IMR-90 (cell line): ENCODE measurements at regions not wholly inside any gene's neighbourhood (a gene's known extent, or its start where the extent isn't known, plus 50 kb on each side); places are given as distances from the start of the nearest gene placed in this dataset.

Experiments used
- ATAC-seq: fragments of 200-7000 bp; cut with Tn5 transposase; 2 replicates; pipeline ENCODE4 v1.9.1; 2020; ENCODE audit warnings: low read depth, mild to moderate bottlenecking, moderate library complexity
- BruUV-seq: library from RNA; stranded (reverse); fragments of 400-500 nt; replicated peaks from 2 replicates; lab custom pipeline; 2021; lab: Mats Ljungman, UMichigan
- CTCF ChIA-PET: fragments of 300-600 bp; formaldehyde crosslinking; extraction: SDS; loops from one replicate; lab custom pipeline; 2021; ENCODE audit warnings: antibody characterized with exemption; lab: Yijun Ruan, JAX
- POLR2A ChIA-PET: fragments of 300-600 bp; sonication (Branson Sonifier 250); formaldehyde crosslinking; loops from one replicate; lab custom pipeline; 2022; ENCODE audit warnings: antibody characterized with exemption; ENCODE audit not compliant: unreplicated experiment; lab: Charles Lee
- DNase-seq: peaks from one replicate; pipeline ENCODE4 v3.0.0; 2013
- H2AFZ ChIP-seq: replicated peaks from 2 replicates; pipeline ENCODE3; 2013; ENCODE audit warnings: low read length, mild to moderate bottlenecking; ENCODE audit not compliant: poor library complexity
- H2AK5ac ChIP-seq: 2 replicates; pipeline ENCODE4 v1.6.1; 2013; ENCODE audit warnings: low read depth, low read length, inconsistent platforms
- H2AK9ac ChIP-seq: replicated peaks from 2 replicates; pipeline ENCODE3; 2013; ENCODE audit warnings: mild to moderate bottlenecking, low read depth, low read length, moderate library complexity; ENCODE audit not compliant: poor library complexity
- H2BK120ac ChIP-seq: 2 replicates; pipeline ENCODE4 v1.6.1; 2013; ENCODE audit warnings: low read depth, low read length, inconsistent platforms
- H2BK15ac ChIP-seq: 3 replicates; pipeline ENCODE4 v1.6.1; 2013; ENCODE audit warnings: low read depth, low read length, inconsistent platforms
- H2BK20ac ChIP-seq: 2 replicates; pipeline ENCODE4 v1.6.1; 2013; ENCODE audit warnings: low read depth, mild to moderate bottlenecking, inconsistent platforms, low read length, moderate library complexity
- H2BK5ac ChIP-seq: 2 replicates; pipeline ENCODE4 v1.6.1; 2013; ENCODE audit warnings: mild to moderate bottlenecking, low read depth, low read length, inconsistent platforms; ENCODE audit not compliant: poor library complexity, severe bottlenecking
- H3K14ac ChIP-seq: replicated peaks from 2 replicates; pipeline ENCODE4 v1.6.1; 2013; ENCODE audit warnings: low read depth, low read length, inconsistent platforms
- H3K18ac ChIP-seq: 2 replicates; pipeline ENCODE4 v1.6.1; 2013; ENCODE audit warnings: low read depth, low read length, control low read depth
- H3K23ac ChIP-seq: 2 replicates; pipeline ENCODE4 v1.6.1; 2013; ENCODE audit warnings: low read depth, low read length, inconsistent platforms
- H3K27ac ChIP-seq: 2 replicates; pipeline ENCODE4 v1.5.1; 2013; ENCODE audit warnings: mild to moderate bottlenecking, control low read depth, low read length; ENCODE audit not compliant: insufficient read depth
- H3K27me3 ChIP-seq: 2 replicates; pipeline ENCODE4 v1.6.1; 2013; ENCODE audit warnings: low read length; ENCODE audit not compliant: control insufficient read depth, insufficient read depth
- H3K36me3 ChIP-seq: 2 replicates; pipeline ENCODE4 v1.6.1; 2013; ENCODE audit warnings: low read length, mixed read lengths; ENCODE audit not compliant: control insufficient read depth, insufficient read depth
- H3K4ac ChIP-seq: 2 replicates; pipeline ENCODE4 v1.6.1; 2013; ENCODE audit warnings: low read depth, low read length, inconsistent platforms
- H3K4me1 ChIP-seq: 2 replicates; pipeline ENCODE4 v1.6.1; 2013; ENCODE audit warnings: low read length, mixed read lengths; ENCODE audit not compliant: control insufficient read depth, insufficient read depth
- H3K4me2 ChIP-seq: 2 replicates; pipeline ENCODE4 v1.6.1; 2013; ENCODE audit warnings: low read depth, mild to moderate bottlenecking, control low read depth, low read length, moderate library complexity
- H3K4me3 ChIP-seq: 2 replicates; pipeline ENCODE4 v1.5.1; 2013; ENCODE audit warnings: low read depth, mild to moderate bottlenecking, control low read depth, low read length, moderate library complexity; ENCODE audit not compliant: insufficient read depth
- H3K56ac ChIP-seq: 2 replicates; pipeline ENCODE4 v1.6.1; 2013; ENCODE audit warnings: low read length, inconsistent platforms; ENCODE audit not compliant: insufficient read depth; ENCODE audit errors: extremely low read depth
- H3K79me1 ChIP-seq, 2 experiments: 2 replicates each; pipeline ENCODE4 v1.6.1; 2013; ENCODE audit warnings: low read length in 2 of 2, inconsistent platforms in 1 of 2, low read depth in 1 of 2
- H3K9ac ChIP-seq: 2 replicates; pipeline ENCODE4 v1.6.1; 2013; ENCODE audit warnings: low read depth, low read length, control low read depth
- H3K9me1 ChIP-seq: 2 replicates; pipeline ENCODE4 v1.6.1; 2013; ENCODE audit warnings: low read length, inconsistent platforms; ENCODE audit not compliant: insufficient read depth
- H3K9me3 ChIP-seq: 2 replicates; pipeline ENCODE4 v1.6.1; 2013; ENCODE audit warnings: low read length; ENCODE audit not compliant: control insufficient read depth, insufficient read depth
- H4K20me1 ChIP-seq: 2 replicates; pipeline ENCODE4 v1.6.1; 2013; ENCODE audit warnings: low read length, inconsistent platforms; ENCODE audit not compliant: insufficient read depth
- H4K5ac ChIP-seq: 2 replicates; pipeline ENCODE4 v1.6.1; 2013; ENCODE audit warnings: mild to moderate bottlenecking, low read depth, low read length, control low read depth
- H4K8ac ChIP-seq, 2 experiments: 2 replicates each; pipeline ENCODE4 v1.6.1; 2013; ENCODE audit warnings: low read depth in 2 of 2, low read length in 2 of 2, control low read depth in 1 of 2, inconsistent platforms in 1 of 2
- H4K91ac ChIP-seq: 2 replicates; pipeline ENCODE4 v1.6.1; 2013; ENCODE audit warnings: low read depth, low read length, inconsistent platforms; ENCODE audit not compliant: insufficient read depth
- CHD1 ChIP-seq: IDR thresholded peaks from 2 replicates; pipeline ENCODE4 v1.6.1; 2012; ENCODE audit warnings: low read depth, low read length, improper control_type of control experiment
- FOS ChIP-seq: fragments of 150-350 bp; IDR thresholded peaks from 2 replicates; pipeline ENCODE4 v1.6.1; 2016; ENCODE audit warnings: low read depth, low read length
- MAFK ChIP-seq: IDR thresholded peaks from 2 replicates; pipeline ENCODE4 v1.6.1; 2012; ENCODE audit warnings: low read depth, low read length, improper control_type of control experiment
- MAZ ChIP-seq: IDR thresholded peaks from 2 replicates; pipeline ENCODE4 v1.6.1; 2012; ENCODE audit warnings: low read depth, mild to moderate bottlenecking, low read length, improper control_type of control experiment, moderate library complexity, borderline replicate concordance
- POLR2A ChIP-seq: IDR thresholded peaks from 2 replicates; pipeline ENCODE4 v1.6.1; 2012; ENCODE audit warnings: mild to moderate bottlenecking, low read depth, low read length
- RAD21 ChIP-seq: IDR thresholded peaks from 2 replicates; pipeline ENCODE4 v1.6.1; 2012; ENCODE audit warnings: low read length, improper control_type of control experiment
- RCOR1 ChIP-seq: IDR thresholded peaks from 2 replicates; pipeline ENCODE4 v1.6.1; 2012; ENCODE audit warnings: mild to moderate bottlenecking, low read length, improper control_type of control experiment; ENCODE audit not compliant: insufficient replicate concordance
- RFX5 ChIP-seq: IDR thresholded peaks from 2 replicates; pipeline ENCODE4 v1.8.0; 2012; ENCODE audit warnings: low read depth, mild to moderate bottlenecking, low read length, moderate library complexity
- WGBS, 2 experiments: methylation state at CpG; one replicate each; pipeline versions ENCODE4 v1.1.5 to v1.1.7; 2013; ENCODE audit warnings: missing lambda C conversion rate in 2 of 2; ENCODE audit not compliant: insufficient read length in 1 of 2; ENCODE audit errors: extremely low coverage in 2 of 2; 5-methylcytosine and 5-hydroxymethylcytosine counted together
- dilution Hi-C: fragments of 300-500 bp; cut with HindIII; formaldehyde crosslinking; loops from one replicate; pipeline ENCODE4 v1.14.3; 2018; ENCODE audit warnings: low sequenced_read_pairs; ENCODE audit not compliant: unreplicated experiment
- in situ Hi-C: fragments of 300-500 bp; cut with MboI; formaldehyde crosslinking; loops from 3 replicates; pipeline ENCODE4 v1.14.3; 2019; ENCODE audit warnings: low sequenced_read_pairs, inconsistent platforms, mixed read lengths
- intact Hi-C: fragments of 100-400 bp; cut with micrococcal nuclease; formaldehyde crosslinking; loops from 2 replicates; pipeline ENCODE4 v1.10.0; 2022
- TF ChIP-seq, protein P1 (sequence below): fragments of 150-350 bp; IDR thresholded peaks from 2 replicates; pipeline ENCODE4 v1.6.1; 2016; ENCODE audit warnings: low read depth, mild to moderate bottlenecking, low read length, moderate library complexity, borderline replicate concordance
- TF ChIP-seq, protein P2 (sequence below): fragments of 150-350 bp; IDR thresholded peaks from 2 replicates; pipeline ENCODE4 v1.6.1; 2017; ENCODE audit warnings: mild to moderate bottlenecking, antibody characterized with exemption, low read length, low read depth
- TF ChIP-seq, protein P3 (sequence below): conservative IDR thresholded peaks from 2 replicates; pipeline ENCODE4 v1.5.1; 2012; ENCODE audit warnings: mild to moderate bottlenecking, low read depth, low read length, improper control_type of control experiment

DNA sequence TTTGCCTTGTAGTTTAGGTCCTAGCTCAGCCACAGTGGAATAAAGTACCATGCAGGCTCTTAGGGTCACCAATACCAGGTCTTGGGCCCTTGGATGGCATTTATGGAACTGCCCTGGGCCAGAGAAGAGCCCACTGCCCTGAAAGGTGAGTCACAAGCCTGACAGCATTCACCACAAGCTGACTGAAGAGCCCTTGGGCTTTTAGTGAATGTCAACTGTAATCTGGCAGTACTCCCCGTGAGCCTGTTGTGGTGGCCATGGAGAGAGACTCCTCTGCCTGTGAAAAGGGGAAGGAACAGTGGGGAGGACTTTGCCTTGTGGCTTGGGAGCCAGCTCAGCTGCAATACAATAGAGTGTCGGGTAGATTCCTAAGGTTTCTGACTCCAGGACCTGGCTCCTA, 1389.7 kb downstream of the DSC3 start:
- ChIA-PET POLR2A (no interaction called here), CTCF (no interaction called here)
- WGBS, 2 experiments = 83% methylated on average over 1 of the region's 2 CpGs; no CpG with 5 or more reads in 1 of the 2 experiments
- Histone ChIP-seq H2AK5ac (no peak overlapping the region), H2AK9ac (no peak overlapping the region), H2AFZ (no peak overlapping the region), H2BK5ac (no peak overlapping the region), H3K4me2 (no peak overlapping the region), H3K14ac (no peak overlapping the region), H3K4ac (no peak overlapping the region), H3K4me1 (no peaks in the 10 kb centered on the region), H3K18ac (no peak overlapping the region), H4K8ac (no peak overlapping the region), H3K27ac (no peak overlapping the region), H3K9ac (no peak overlapping the region), H3K9me1 (no peaks in the 10 kb centered on the region), H3K36me3 (no peaks in the 10 kb centered on the region), H4K5ac (no peak overlapping the region), H4K20me1 (no peaks in the 10 kb centered on the region), H3K4me3 (no peak overlapping the region), H4K91ac (no peak overlapping the region), H2BK20ac (no peak overlapping the region), H3K27me3 (no peaks in the 10 kb centered on the region), H3K79me1 (no peaks in the 10 kb centered on the region), H3K9me3 (no peaks in the 10 kb centered on the region), H3K56ac (no peak overlapping the region), H3K23ac (no peak overlapping the region), H2BK120ac (no peak overlapping the region), H2BK15ac (no peak overlapping the region)
- DNase-seq (no peak), ATAC-seq (no peak)
- in situ Hi-C loops = no loop called here
- no TSS peak for BruUV-seq
- TF ChIP-seq, protein P1, sequence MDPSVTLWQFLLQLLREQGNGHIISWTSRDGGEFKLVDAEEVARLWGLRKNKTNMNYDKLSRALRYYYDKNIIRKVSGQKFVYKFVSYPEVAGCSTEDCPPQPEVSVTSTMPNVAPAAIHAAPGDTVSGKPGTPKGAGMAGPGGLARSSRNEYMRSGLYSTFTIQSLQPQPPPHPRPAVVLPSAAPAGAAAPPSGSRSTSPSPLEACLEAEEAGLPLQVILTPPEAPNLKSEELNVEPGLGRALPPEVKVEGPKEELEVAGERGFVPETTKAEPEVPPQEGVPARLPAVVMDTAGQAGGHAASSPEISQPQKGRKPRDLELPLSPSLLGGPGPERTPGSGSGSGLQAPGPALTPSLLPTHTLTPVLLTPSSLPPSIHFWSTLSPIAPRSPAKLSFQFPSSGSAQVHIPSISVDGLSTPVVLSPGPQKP = no peak
- TF ChIP-seq, protein P2, sequence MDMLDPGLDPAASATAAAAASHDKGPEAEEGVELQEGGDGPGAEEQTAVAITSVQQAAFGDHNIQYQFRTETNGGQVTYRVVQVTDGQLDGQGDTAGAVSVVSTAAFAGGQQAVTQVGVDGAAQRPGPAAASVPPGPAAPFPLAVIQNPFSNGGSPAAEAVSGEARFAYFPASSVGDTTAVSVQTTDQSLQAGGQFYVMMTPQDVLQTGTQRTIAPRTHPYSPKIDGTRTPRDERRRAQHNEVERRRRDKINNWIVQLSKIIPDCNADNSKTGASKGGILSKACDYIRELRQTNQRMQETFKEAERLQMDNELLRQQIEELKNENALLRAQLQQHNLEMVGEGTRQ = no peak
- TF ChIP-seq POLR2A (no peak), MAFK (no peak), RAD21 (no peak), CHD1 (no peak), FOS (no peak), MAZ (no peak), RCOR1 (no peak), RFX5 (no peak)
- TF ChIP-seq, protein P3, sequence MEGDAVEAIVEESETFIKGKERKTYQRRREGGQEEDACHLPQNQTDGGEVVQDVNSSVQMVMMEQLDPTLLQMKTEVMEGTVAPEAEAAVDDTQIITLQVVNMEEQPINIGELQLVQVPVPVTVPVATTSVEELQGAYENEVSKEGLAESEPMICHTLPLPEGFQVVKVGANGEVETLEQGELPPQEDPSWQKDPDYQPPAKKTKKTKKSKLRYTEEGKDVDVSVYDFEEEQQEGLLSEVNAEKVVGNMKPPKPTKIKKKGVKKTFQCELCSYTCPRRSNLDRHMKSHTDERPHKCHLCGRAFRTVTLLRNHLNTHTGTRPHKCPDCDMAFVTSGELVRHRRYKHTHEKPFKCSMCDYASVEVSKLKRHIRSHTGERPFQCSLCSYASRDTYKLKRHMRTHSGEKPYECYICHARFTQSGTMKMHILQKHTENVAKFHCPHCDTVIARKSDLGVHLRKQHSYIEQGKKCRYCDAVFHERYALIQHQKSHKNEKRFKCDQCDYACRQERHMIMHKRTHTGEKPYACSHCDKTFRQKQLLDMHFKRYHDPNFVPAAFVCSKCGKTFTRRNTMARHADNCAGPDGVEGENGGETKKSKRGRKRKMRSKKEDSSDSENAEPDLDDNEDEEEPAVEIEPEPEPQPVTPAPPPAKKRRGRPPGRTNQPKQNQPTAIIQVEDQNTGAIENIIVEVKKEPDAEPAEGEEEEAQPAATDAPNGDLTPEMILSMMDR = no peak
- dilution Hi-C loops = no loop called here
- intact Hi-C loops = no loop called here
